ENCODE measurements at regions not wholly inside any gene's neighbourhood (a gene's known extent, or its start where the extent isn't known, plus 50 kb on each side); places are given as distances from the start of the nearest gene placed in this dataset.

GRCh38 chr7:26467104-26467503 is 175.4 kb downstream of the SNX10 start:
- Histone ChIP-seq H3K9ac (ENCODE audit: insufficient read depth, low read length) (no peak overlapping the region), H3K9me3 (ENCODE audit: control insufficient read depth, insufficient read depth, low read depth, low read length) (no peaks in the 10 kb centered on the region), H3K4me1 (ENCODE audit: control insufficient read depth, extremely low read depth, insufficient read depth, low read length) (no peaks in the 10 kb centered on the region), H3K27me3 (ENCODE audit: control insufficient read depth, insufficient read depth, low read length) (no peaks in the 10 kb centered on the region), H2AFZ (ENCODE audit: low read length) (no peak overlapping the region), H3K4me3 (replicated peaks in 1 of 4; ENCODE audit: control extremely low read depth in 1 of 4, insufficient read depth in 1 of 4, low read depth in 3 of 4, low read length in 4 of 4) (no peak overlapping the region), H3K4me2 (ENCODE audit: extremely low read depth, insufficient read depth, low read length) (no peak overlapping the region), H3K36me3 (ENCODE audit: control insufficient read depth, insufficient read depth, low read length) (no peaks in the 10 kb centered on the region), H4K20me1 (ENCODE audit: control insufficient read depth, extremely low read depth, insufficient read depth, low read length) (no peaks in the 10 kb centered on the region), H3K79me2 (ENCODE audit: control insufficient read depth, insufficient read depth, low read length) (no peaks in the 10 kb centered on the region), H3K27ac (ENCODE audit: insufficient read depth, low read length) (no peak overlapping the region)
- TF ChIP-seq CTCF (conservative IDR thresholded peaks at IDR 0.05 in 1 of 2, IDR thresholded peaks at IDR 0.05 in 1 of 2; ENCODE audit: low read depth in 1 of 2, low read length in 2 of 2) (no peak), EZH2 (IDR thresholded peaks at IDR 0.05; ENCODE audit: low read length, missing control alignments) (no peak)
- DNase-seq (ENCODE audit: low read depth in 2 of 2): no peak

- TF ChIP-seq EZH2 (IDR thresholded peaks at IDR 0.05; ENCODE audit: low read length, missing control alignments) (no peak), CTCF (conservative IDR thresholded peaks at IDR 0.05 in 1 of 2, IDR thresholded peaks at IDR 0.05 in 1 of 2; ENCODE audit: low read depth in 1 of 2, low read length in 2 of 2) (no peak)
- no peaks in the 10 kb centered on the region for H3K36me3 ChIP-seq (ENCODE audit: control insufficient read depth, insufficient read depth, low read length)
- no peak for DNase-seq (ENCODE audit: low read depth in 2 of 2)
These were observed 175.9 kb downstream of the SNX10 start for GRCh38 chr7:26467541-26467940.

GRCh38 chr7:26468625-26469024 is 177.0 kb downstream of the SNX10 start:
- no peaks in the 10 kb centered on the region for H3K79me2 ChIP-seq (ENCODE audit: control insufficient read depth, insufficient read depth, low read length)
- DNase-seq (ENCODE audit: low read depth in 2 of 2): no peak
- no peaks in the 10 kb centered on the region for H3K27me3 ChIP-seq (ENCODE audit: control insufficient read depth, insufficient read depth, low read length)
- no peaks in the 10 kb centered on the region for H3K4me1 ChIP-seq (ENCODE audit: control insufficient read depth, extremely low read depth, insufficient read depth, low read length)
- no peak overlapping the region for H2AFZ ChIP-seq (ENCODE audit: low read length)
- H3K4me3 ChIP-seq (replicated peaks in 1 of 4; ENCODE audit: control extremely low read depth in 1 of 4, insufficient read depth in 1 of 4, low read depth in 3 of 4, low read length in 4 of 4): no peak overlapping the region
- TF ChIP-seq EZH2 (IDR thresholded peaks at IDR 0.05; ENCODE audit: low read length, missing control alignments): no peak
- no peak for TF ChIP-seq CTCF (conservative IDR thresholded peaks at IDR 0.05 in 1 of 2, IDR thresholded peaks at IDR 0.05 in 1 of 2; ENCODE audit: low read depth in 1 of 2, low read length in 2 of 2)
- H4K20me1 ChIP-seq (ENCODE audit: control insufficient read depth, extremely low read depth, insufficient read depth, low read length): no peaks in the 10 kb centered on the region
- H3K36me3 ChIP-seq (ENCODE audit: control insufficient read depth, insufficient read depth, low read length): no peaks in the 10 kb centered on the region
- no peaks in the 10 kb centered on the region for H3K9me3 ChIP-seq (ENCODE audit: control insufficient read depth, insufficient read depth, low read depth, low read length)
- H3K4me2 ChIP-seq (ENCODE audit: extremely low read depth, insufficient read depth, low read length): no peak overlapping the region
- H3K27ac ChIP-seq (ENCODE audit: insufficient read depth, low read length): no peak overlapping the region
- H3K9ac ChIP-seq (ENCODE audit: insufficient read depth, low read length): no peak overlapping the region

More at GRCh38 chr7:26467541-26467940, 175.9 kb downstream of the SNX10 start:
- no peaks in the 10 kb centered on the region for H3K27me3 ChIP-seq (ENCODE audit: control insufficient read depth, insufficient read depth, low read length)
- H3K27ac ChIP-seq (ENCODE audit: insufficient read depth, low read length): no peak overlapping the region
- no peak overlapping the region for H2AFZ ChIP-seq (ENCODE audit: low read length)
- no peaks in the 10 kb centered on the region for H4K20me1 ChIP-seq (ENCODE audit: control insufficient read depth, extremely low read depth, insufficient read depth, low read length)
- H3K9me3 ChIP-seq (ENCODE audit: control insufficient read depth, insufficient read depth, low read depth, low read length): no peaks in the 10 kb centered on the region
- no peak overlapping the region for H3K4me2 ChIP-seq (ENCODE audit: extremely low read depth, insufficient read depth, low read length)
- no peak overlapping the region for H3K9ac ChIP-seq (ENCODE audit: insufficient read depth, low read length)
- H3K4me1 ChIP-seq (ENCODE audit: control insufficient read depth, extremely low read depth, insufficient read depth, low read length): no peaks in the 10 kb centered on the region
- H3K79me2 ChIP-seq (ENCODE audit: control insufficient read depth, insufficient read depth, low read length): no peaks in the 10 kb centered on the region
- H3K4me3 ChIP-seq (replicated peaks in 1 of 4; ENCODE audit: control extremely low read depth in 1 of 4, insufficient read depth in 1 of 4, low read depth in 3 of 4, low read length in 4 of 4): no peak overlapping the region
